Medulla oblongata (tissue), 1 donor: ENCODE measurements at regions not wholly inside any gene's neighbourhood (a gene's known extent, or its start where the extent isn't known, plus 50 kb on each side); places are given as distances from the start of the nearest gene placed in this dataset.

ENCODE experiments used
- DNase-seq: peaks from one replicate; pipeline ENCODE4 v3.0.0-alpha.2; 2015; ENCODE audit errors: extremely low spot score

GRCh38 chr9:95757439-95757838 is 118.1 kb upstream of the ERCC6L2 start:
- no peak for DNase-seq

GRCh38 chr9:95756986-95757385 is 118.5 kb upstream of the ERCC6L2 start:
- peak; percentile 40 for DNase-seq

- no peak for DNase-seq
Measured at GRCh38 chr9:95756101-95756500, 119.4 kb upstream of the ERCC6L2 start.

- no peak for DNase-seq
Measured at GRCh38 chr9:95755421-95755730, 120.1 kb upstream of the ERCC6L2 start.

GRCh38 chr9:95754533-95755420 is 120.7 kb upstream of the ERCC6L2 start:
- DNase-seq: no peak

GRCh38 chr9:95753762-95754465 is 121.6 kb upstream of the ERCC6L2 start:
- no peak for DNase-seq

- DNase-seq: no peak
Measured at GRCh38 chr9:95752129-95752731, 123.3 kb upstream of the ERCC6L2 start.

- no peak for DNase-seq
Measured at GRCh38 chr9:95751520-95751790, 124.0 kb upstream of the ERCC6L2 start.

- DNase-seq: no peak
Measured at GRCh38 chr9:95750725-95751519, 124.6 kb upstream of the ERCC6L2 start.

- no peak for DNase-seq
Measured at GRCh38 chr9:95749493-95749892, 126.0 kb upstream of the ERCC6L2 start.

- no peak for DNase-seq
Measured at GRCh38 chr9:95746408-95747180, 128.9 kb upstream of the ERCC6L2 start.

GRCh38 chr9:95742821-95743220 is 132.7 kb upstream of the ERCC6L2 start:
- no peak for DNase-seq

GRCh38 chr9:95741631-95742030 is 133.9 kb upstream of the ERCC6L2 start:
- no peak for DNase-seq

GRCh38 chr9:95740217-95741004 is 135.1 kb upstream of the ERCC6L2 start:
- no peak for DNase-seq

- DNase-seq: no peak
Measured at GRCh38 chr9:95738438-95738837, 137.1 kb upstream of the ERCC6L2 start.

- no peak for DNase-seq
Measured at GRCh38 chr9:95736891-95737522, 138.5 kb upstream of the ERCC6L2 start.

- no peak for DNase-seq
Measured at GRCh38 chr9:95736370-95736769, 139.1 kb upstream of the ERCC6L2 start.

- DNase-seq: no peak
Measured at GRCh38 chr9:95735701-95736100, 139.8 kb upstream of the ERCC6L2 start.

- DNase-seq: no peak
Measured at GRCh38 chr9:95733741-95734666, 141.5 kb upstream of the ERCC6L2 start.
